ENCODE measurements at regions not wholly inside any gene's neighbourhood (a gene's known extent, or its start where the extent isn't known, plus 50 kb on each side); places are given as distances from the start of the nearest gene placed in this dataset.
"Not testable (repeated sequence)": the region's sequence is repeated elsewhere in the genome, so short reads cannot be mapped to it uniquely, and the experiment has no call there.

- no peak for DNase-seq
These were observed 543.7 kb upstream of the ACO1 start for GRCh38 chr9:31840702-31841101.

- no peak for DNase-seq
These were observed 536.5 kb upstream of the ACO1 start for GRCh38 chr9:31847963-31848362.

GRCh38 chr9:31848505-31849285 lies 535.7 kb upstream of the ACO1 start:
- DNase-seq: no peak

GRCh38 chr9:31854187-31854586 lies 530.3 kb upstream of the ACO1 start:
- DNase-seq: no peak

- no peak for DNase-seq
These were observed 515.6 kb upstream of the ACO1 start for GRCh38 chr9:31868830-31869229.

- no peak for DNase-seq
These were observed 514.2 kb upstream of the ACO1 start for GRCh38 chr9:31870276-31870675.

GRCh38 chr9:31873722-31874121 lies 510.7 kb upstream of the ACO1 start:
- DNase-seq: no peak

GRCh38 chr9:31894008-31894407 lies 490.4 kb upstream of the ACO1 start:
- no peak for DNase-seq

- DNase-seq: no peak
These were observed 476.1 kb upstream of the ACO1 start for GRCh38 chr9:31908158-31908890.

GRCh38 chr9:31908891-31909480 lies 475.5 kb upstream of the ACO1 start:
- no peak for DNase-seq

- no peak for DNase-seq
These were observed 471.8 kb upstream of the ACO1 start for GRCh38 chr9:31912636-31913035.

GRCh38 chr9:31916591-31917241 lies 467.7 kb upstream of the ACO1 start:
- no peak for DNase-seq

GRCh38 chr9:31937737-31938136 lies 446.7 kb upstream of the ACO1 start:
- DNase-seq: not testable (repeated sequence)

GRCh38 chr9:31950756-31951155 lies 433.7 kb upstream of the ACO1 start:
- DNase-seq: no peak

- DNase-seq: no peak
These were observed 425.9 kb upstream of the ACO1 start for GRCh38 chr9:31958572-31958971.

- DNase-seq: no peak
These were observed 414.9 kb upstream of the ACO1 start for GRCh38 chr9:31969552-31969951.

GRCh38 chr9:31983895-31984294 lies 400.5 kb upstream of the ACO1 start:
- no peak for DNase-seq

- no peak for DNase-seq
These were observed 388.1 kb upstream of the ACO1 start for GRCh38 chr9:31996331-31996730.

- no peak for DNase-seq
These were observed 379.9 kb upstream of the ACO1 start for GRCh38 chr9:32004431-32005076.

GRCh38 chr9:32010322-32010721 lies 374.1 kb upstream of the ACO1 start:
- DNase-seq: no peak

- no peak for DNase-seq
These were observed 373.4 kb upstream of the ACO1 start for GRCh38 chr9:32011049-32011448.

- no peak for DNase-seq
These were observed 368.6 kb upstream of the ACO1 start for GRCh38 chr9:32015795-32016194.

- no peak for DNase-seq
These were observed 338.9 kb upstream of the ACO1 start for GRCh38 chr9:32045513-32045912.
